ENCODE measurements at regions not wholly inside any gene's neighbourhood (a gene's known extent, or its start where the extent isn't known, plus 50 kb on each side); places are given as distances from the start of the nearest gene placed in this dataset.
"Not testable (repeated sequence)": the region's sequence is repeated elsewhere in the genome, so short reads cannot be mapped to it uniquely, and the experiment has no call there.

DNA sequence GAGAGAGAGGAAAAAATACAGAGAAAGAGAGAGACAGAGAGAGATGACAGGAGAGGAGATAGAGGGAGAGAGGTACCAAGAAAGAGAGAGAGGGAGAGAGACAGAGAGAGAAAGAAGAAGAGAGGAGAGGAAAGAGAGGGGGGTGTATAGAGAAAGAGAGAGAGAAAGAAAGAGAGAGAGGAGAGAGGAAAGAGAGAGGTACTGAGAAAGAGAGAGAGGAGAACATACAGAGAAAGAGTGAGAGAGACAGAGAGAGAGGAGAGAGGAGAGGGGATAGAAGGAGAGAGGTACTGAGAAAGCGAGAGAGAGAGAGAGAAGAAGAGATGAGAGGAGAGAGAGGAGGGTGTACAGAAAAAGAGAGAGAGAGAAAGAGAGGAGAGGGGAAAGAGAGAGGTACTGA, 269.4 kb downstream of the CRLF2 start:
- no peak for DNase-seq

DNA sequence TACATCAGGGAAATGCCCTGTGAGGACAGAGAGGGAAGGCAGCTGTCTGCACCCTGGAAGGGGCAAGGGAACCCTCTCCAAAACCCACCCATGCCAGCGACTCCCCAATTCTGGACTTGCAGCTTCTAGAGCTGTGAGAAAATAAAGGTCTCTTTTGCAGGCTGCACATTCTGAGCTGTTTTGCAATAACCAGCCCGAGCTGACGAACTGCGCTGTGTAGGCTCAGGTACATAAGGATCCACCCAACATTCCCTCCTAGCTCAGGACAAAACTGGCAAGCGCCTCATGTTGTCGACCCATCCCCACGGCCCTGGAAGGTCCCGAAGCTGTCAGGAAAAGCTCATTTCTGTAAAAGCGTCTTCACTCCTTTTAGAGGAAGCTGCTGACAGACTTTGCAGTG, 271.8 kb downstream of the CRLF2 start:
- no peak for DNase-seq

DNA sequence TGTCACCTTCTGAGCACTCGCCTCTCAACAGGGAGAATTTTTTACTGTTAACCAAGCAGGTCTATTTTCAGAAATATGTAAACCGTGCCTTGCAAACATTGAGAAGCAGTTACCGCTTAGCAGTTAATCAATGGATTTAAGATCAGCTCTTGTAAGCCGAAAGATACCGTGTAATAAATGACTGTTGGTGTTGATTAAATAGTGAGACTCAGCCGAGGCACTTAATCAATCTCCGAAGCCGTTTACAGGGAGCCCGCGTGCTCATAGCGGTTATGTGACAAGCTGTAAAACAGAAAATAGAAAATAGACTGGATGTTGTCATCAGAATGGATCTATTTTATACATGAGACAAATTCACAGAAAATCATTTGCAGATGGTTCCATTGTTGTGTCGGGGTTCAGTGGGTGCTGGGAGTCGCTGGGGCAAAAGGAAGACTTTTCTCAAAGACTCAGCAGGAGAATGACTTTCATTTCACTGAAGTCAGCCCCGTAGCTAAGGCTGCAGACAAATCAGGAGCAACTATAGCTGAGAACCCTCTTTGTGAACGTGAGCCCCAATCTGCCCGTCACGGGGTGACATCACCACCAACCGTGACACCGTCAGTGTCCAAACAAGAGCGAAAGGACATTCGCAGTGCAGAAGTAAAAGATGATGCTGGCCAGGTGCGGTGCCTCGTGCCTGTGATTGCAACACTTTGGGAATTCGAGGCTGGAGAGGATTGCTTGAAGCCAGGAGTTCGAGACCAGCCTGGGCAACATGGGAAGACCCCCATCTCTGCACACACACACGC, 275.3 kb downstream of the CRLF2 start:
- DNase-seq: no peak

DNA sequence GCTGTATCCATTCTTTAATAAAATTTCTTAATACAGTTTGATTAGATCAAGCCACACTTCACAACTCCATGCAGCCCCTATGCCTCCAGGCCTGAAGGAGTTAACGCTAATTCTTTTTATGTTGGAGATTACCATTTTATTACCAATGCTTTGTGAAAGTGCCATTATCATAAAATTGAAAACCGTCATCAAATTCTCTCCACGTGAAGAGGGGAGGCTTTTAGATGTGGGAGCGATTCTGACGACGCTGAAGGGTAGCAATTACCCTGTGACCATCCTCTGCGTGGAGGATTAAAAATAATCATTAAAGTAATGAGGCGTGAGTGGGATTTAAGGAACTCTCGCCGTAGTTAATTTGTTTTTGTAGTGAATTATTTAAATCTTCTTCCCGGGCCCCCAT, 278.8 kb downstream of the CRLF2 start:
- DNase-seq: no peak

DNA sequence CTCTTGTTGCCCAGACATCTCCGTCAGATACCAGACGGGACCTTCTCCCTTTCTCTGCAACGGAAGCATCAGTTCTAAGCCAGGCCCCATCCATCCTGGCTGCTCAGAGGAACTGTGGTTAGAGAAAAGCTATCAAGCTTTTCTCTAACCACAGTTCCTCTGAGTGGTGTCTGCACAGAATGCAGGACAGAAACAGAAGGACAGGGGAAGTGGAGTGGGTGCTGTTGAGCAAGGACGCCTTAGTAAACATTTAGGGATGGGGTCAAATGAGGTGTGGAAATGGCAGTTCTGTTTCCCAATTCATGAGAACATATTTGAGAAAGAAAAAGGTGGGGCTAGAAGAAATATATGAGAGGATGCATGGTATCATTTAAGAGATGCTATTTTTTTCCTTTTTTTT, 283.8 kb downstream of the CRLF2 start:
- no peak for DNase-seq

DNA sequence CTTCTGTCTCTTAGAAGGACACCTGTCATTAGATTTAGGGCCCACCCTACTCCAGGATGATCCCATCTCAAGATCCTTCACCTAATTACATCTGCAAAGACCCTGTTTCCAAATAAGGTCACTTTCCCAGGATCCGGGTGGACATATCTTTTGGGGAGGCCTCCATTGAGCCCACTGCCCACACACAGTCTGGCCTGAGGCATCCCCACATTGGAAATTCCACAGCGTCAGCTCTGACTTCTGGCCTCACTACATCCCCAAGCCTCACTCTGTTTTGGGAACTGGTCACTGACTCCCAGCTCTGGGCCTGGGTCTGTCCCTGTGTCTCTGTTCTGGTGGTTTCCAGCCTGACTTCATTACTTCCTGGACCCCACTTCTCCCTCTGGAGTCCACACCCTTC, 285.5 kb downstream of the CRLF2 start:
- DNase-seq: no peak

DNA sequence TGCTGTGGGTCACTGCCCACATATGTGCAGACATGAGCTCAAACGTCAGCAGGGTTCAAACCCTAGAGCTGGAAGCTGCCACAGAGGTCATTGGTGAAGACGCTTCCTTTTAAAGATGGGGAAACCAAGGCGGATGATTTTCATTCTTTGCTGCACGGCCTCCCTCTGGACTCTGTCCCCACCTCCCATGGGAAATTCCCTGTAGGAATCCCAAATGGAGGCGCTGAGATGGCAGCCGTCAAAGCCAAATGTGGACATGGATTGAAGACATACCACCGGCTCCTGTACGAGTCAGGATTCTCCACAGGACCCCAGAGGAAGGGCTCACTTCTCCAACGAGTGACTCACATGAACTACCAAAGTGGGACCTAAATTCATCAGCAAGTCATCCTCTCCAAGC, 286.4 kb downstream of the CRLF2 start:
- DNase-seq: no peak

DNA sequence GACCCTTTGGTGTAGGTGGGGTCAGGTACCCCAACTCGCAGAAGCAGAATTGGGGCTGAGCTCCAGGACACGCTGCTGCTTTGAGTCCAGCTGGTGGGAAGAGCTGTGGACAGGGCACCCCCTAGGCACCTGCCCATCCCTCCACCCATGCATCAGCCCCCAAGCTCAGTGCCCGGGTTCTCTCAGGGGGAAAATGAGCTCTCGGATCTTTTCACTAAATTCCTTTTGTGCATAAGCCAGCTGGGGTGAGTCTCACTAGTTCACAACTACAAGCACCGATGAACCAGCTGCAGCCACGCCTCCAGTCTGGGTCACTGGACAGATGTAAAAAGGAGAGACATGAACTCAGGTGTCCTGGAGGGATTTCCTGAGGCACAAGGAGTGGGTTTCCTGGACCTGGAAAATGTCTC, 286.8 kb downstream of the CRLF2 start:
- no peak for DNase-seq

DNA sequence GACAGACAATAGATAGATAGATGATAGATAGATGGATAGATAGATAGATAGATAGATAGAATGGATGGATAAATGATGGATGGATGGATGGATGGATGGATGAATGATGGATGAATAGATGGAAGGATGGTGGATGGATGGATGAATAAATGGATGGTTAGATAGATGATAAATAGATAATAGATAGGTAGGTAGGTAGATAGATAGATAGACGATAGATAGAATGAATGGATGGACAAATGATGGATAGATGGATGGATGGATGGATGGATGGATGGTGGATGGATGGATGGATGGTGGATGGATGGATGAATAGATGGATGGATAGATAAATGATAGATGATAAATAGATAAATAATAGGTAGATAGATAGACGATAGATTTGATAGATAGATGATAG, 287.4 kb downstream of the CRLF2 start:
- DNase-seq: no peak

DNA sequence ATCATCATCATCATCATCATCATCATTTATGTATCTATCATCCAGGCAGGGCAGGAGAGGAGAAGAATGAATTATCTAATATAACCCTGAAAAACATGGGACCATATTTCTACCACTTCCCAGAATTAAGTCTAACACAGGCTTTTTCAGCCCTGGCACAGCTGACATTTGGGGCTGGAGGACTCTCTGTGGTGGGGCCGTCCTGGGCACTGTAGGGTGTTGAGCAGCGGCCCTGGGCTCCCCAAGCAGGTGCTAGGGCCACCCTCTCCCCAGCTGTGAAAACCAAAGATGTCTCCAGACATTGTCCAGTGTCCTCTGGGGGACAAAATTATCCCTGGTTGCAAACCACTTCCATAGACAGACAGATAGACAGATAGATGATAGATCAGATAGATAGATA, 288.4 kb downstream of the CRLF2 start:
- no peak for DNase-seq

DNA sequence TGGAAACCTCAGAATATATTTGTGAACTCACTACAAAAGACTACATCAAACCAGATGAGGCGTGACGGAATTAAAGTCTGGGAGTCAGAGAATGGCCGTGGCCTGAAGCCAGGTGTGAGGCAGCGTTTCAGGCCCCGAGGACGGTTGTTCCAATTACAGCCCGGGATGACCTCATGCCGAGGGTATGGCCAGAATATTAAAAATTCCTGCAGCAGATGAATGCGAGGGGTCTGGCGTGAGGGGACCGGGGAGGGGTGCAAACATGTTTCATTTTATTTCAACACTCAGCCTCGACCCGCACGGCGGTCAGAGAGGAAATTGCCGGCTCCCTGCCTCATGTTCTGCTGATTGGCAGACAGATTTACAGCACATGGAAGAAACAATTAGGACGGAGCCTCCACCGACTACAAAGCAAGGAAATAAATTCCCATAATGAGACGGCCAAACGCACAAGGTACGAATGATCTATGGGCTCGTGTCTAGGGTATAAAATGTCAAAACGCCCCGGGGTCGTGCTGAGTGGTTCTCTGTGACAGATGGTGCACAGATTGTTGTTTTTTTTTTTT, 289.7 kb downstream of the SHOX start:
- no peak for DNase-seq

DNA sequence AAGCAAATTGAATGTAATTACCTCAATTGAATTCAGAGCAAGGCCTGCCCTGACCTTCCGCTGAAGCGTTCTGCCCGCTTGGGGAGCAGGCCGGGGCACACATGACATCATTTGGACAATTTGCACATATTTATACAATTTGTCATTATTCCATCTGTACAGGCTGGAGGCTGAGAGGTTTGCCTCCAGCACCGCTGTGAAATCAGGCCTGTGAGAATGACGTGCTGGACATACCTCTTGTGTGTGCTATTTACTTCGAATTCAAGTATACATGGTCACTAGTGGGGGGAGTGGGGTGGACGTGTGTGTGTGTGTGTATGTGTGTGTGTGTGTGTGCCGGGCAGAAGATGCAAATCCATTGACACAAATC, 285.6 kb downstream of the SHOX start:
- DNase-seq: no peak

DNA sequence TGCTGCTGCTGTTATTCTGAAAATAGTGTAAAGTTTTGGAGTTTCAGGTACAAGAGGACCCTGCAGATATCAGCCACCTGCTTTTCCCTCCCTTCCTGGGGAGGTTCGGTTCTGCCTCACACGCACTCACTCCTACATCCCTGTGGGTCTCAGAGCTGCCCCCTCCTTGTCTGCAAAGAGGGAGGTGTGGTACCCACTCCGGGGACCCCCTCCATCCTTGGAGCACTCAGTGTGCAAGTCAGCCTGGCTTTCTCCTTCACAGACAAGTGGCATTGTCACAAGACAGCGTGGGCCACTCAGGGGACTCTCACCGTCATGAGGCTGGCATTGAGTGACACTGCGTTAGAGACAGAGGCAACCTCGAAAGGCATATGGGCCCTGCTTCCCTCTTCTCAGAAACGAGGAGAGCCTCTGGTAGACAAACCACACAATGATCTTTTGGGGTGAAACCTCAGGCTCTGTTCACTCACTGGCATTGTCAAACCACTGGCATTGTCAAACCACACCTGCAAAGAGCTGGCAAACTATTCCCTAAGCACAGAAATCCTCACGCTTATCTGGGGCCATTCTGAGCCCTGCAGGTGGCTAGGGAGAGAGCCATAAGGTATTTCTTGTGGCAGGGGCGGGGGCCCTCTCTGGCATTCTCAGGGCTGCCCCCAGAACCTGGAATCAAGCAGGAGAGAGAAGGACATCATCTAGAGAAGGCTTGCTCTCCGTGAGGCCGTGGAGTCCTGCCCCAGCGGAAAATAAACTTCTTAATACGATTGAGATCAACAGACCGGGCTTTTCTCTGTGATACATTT, 285.0 kb downstream of the SHOX start:
- DNase-seq: no peak

DNA sequence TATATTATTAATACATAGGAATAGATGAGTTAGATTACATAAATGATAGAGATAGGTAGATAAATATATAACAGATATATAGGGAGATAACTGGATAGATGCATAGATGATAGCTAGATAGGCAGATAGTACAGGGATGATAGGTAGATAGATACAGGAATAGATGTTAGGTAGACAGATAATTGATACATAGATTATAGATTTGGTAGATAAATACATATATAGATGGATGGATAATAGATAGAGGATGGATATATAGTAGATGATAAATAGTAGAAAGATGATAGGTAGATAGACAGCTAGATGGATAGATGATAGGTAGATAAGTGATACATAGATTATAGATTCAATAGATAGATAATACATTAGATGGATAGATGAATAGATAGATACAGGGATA, 283.6 kb downstream of the SHOX start:
- no peak for DNase-seq

DNA sequence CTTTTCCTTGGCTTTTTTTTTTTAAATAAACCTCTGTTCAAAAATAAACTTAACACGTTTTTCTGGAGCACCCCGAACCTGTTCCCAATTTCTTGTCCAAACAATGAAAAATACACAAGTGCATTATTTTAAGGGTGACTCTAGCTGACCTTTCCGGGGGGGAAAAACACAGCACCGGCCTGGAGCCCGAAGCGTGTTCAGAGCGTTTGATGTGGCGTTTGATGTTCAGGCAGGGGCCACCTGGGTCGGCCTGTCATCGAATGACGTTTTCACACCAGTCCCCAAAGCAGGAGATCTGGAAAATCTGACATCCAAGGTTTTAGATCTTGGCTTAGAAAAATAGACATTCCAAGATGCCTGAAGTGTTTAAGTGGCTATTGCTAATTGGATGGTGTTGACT, 282.1 kb downstream of the SHOX start:
- DNase-seq: no peak

DNA sequence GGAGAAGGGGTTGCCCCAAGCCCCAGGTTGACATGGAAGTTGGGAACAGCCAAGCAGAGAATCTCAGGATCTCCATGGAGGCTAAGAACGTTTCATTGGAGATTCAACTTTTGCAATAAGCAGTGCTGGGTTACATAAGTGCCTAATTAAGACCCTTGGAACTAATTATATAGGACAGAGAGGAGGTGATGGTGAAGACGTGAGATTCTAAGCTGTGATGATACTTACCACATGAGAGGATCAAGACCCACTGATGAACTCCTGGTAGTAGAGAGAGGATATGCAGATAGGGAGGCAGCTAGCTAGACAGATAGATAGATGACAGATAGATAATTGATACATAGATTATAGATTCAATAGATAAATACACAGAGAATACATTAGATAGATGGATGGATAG, 278.5 kb downstream of the SHOX start:
- not testable (repeated sequence) for DNase-seq

DNA sequence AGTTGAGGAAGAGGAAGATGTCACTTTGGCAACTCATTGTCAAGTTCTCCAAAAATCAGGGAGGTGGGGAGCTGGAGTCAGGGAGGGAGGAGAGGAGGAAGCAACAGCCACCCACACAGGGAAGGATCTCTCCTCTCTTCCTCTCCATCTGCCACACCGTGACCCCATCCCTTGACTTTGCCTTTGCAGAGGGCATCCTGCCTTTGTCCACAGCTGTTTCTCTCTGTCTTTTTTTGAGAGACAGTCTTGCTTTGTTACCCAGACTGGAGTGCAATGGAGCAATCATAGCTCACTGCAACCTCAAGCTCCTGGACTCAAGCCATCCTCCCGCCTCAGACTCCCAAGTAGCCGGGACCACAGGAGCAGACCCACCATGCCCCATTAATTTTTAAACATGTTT, 276.0 kb downstream of the SHOX start:
- DNase-seq: no peak

DNA sequence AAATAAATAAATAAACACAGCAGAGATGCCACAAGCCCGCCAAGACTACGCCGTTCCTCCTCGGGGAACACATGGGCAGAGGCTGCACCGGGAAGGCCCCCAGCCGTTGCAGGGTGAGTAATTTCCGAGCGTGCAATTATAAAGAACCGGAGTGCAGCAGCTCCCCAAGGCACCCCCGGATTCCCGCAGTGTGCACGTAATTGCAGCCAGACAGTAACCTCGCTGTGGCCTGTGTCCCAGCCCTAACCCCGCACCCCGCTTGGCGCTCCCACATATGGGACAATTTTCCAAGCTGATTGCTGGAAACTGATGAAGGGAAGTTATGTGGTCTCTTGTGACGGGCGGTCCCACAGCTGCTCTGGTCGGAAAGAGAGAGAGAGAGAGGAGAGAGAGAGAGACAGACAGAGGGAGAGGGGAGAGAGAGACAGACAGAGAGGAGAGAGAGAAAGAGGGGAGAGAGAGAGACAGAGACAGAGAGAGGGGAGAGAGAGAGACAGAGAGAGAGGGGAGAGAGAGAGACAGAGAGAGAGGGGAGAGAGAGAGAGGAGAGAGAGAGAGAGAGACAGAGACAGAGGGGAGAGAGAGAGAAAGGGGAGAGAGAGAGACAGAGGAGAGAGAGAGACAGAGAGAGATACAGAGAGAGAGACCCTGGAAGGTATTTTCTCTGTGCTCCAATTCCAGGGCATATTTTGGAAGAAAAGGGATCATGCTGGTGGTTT, 275.4 kb downstream of the SHOX start:
- no peak for DNase-seq

DNA sequence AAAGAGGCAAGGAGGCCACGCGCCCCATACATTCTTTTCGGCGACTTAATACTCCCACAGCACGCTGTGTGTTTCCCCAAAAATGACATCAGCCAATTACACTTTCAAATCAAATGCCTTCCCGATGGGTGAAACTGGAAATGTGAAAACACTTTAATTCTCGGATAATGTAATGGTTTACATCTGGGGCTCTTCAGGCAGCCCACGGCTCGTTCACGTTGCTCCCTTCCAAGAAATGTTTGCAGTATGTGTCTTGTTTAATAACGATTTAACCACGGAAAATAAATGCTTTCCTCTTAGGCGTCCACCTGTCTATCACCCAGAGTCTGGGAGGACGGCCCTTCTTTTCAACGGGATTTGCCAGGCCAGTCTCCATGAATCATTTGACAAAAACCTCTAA, 272.5 kb downstream of the SHOX start:
- DNase-seq: no peak

DNA sequence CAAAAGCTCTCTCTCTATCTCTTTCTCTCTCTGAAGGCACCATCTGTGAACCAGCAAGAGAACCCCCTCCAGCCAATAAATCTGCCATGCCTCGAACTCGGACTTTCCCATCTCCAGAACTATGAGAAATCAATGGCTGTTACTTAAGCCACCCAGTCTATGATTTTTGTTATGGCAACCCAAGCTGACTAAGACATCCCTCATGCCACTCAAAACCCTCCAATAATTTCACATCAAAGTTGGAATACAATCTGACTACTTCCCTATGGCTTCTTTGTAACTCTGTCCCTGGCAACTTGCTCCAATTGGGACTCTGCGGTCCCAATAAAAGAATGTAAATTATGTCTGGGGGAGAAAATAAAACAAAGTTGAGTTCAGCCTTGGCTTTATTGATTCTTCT, 265.7 kb downstream of the SHOX start:
- no peak for DNase-seq

DNA sequence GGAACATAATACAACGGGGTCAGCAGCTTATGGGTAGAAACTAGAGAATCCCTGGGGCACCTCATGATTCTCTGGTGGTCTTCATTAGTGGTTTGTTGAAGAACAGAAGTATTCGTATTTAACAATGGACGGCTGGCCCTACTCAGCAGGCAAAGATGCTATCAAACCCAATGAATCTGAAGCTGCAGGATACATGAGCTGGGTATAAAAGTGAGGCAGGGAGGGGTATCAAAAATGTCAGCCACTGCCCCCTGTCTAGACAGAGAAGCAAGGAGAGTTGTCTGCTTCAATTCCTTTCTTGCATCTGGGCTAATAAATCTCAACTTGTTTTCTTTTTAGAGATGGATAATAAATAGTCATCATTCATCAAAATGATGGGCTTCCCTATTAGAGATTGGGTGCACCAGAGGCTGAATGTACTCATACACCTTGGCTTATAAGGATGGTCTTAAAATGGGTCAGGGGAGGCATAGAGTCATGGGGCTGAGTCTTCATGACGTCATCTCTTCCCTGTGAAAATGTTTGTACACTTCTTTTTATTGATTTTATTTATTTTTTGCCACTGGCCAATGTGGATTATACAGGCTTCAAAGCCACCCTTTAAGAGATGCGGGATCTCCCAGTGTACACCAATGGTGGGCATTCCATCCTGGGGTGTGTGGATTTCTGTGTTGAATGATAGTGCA, 259.5 kb downstream of the SHOX start:
- DNase-seq: no peak

DNA sequence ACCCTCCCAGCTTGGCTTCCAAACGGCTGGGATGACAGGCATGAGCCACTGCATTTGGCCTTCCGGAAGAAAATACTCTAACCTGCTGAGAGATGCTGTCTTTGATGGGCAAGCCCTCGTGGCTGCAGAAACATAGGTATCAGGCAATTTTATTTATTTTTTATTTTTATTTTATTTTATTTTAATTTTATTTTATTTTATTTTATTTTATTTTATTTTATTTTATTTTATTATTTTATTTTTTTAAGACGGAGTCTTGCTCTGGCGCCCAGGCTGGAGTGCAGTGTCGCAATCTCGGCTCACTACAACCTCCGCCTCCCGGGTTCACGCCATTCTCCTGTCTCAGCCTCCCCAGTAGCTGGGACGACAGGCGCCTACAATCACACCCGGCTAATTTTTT, 257.1 kb downstream of the SHOX start:
- DNase-seq: not testable (repeated sequence)

DNA sequence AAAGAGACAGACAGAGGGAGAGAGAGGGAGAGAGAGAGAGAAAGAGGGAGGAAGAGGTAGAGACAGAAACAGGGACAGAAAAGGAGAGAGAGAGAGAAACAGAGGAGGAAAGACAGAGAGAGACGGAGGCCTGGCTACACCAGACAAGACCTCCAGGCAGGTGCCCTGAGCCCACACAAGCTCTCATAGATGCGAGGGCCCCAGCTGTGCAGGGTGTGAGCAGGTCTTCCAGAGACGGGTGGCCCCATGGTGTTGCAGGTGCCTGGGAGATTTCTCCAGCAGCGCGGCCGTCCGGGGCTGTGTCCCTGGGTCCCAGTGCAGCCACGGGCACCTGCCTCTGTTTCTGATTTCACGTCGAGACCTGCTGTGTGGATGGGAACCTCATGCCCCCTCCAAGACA, 253.0 kb downstream of the SHOX start:
- DNase-seq: no peak
